DOHH2 (cell line): ENCODE measurements at regions not wholly inside any gene's neighbourhood (a gene's known extent, or its start where the extent isn't known, plus 50 kb on each side); places are given as distances from the start of the nearest gene placed in this dataset.

Source experiments
- H3F3A ChIP-seq: fragments of 200-600 bp; sonication (generic), shearing (Covaris generic); 2 replicates; pipeline ENCODE4 v1.6.0; 2016; ENCODE audit warnings: antibody characterized with exemption, mild to moderate bottlenecking; ENCODE audit not compliant: control insufficient read depth, insufficient read depth
- H3K27ac ChIP-seq: fragments of 200-600 bp; sonication (generic); 2 replicates; pipeline ENCODE4 v1.5.1; 2014; ENCODE audit warnings: low read depth, mild to moderate bottlenecking, low read length, moderate library complexity
- H3K27me3 ChIP-seq: fragments of 200-600 bp; sonication (generic); 2 replicates; pipeline ENCODE4 v1.6.1; 2014; ENCODE audit warnings: mild to moderate bottlenecking, low read length, mixed read lengths; ENCODE audit not compliant: control insufficient read depth
- H3K36me3 ChIP-seq: fragments of 200-600 bp; sonication (generic); 2 replicates; pipeline ENCODE4 v1.6.1; 2014; ENCODE audit warnings: mild to moderate bottlenecking, low read length, moderate library complexity, mixed read lengths; ENCODE audit not compliant: control insufficient read depth
- H3K4me1 ChIP-seq: fragments of 200-600 bp; sonication (generic); 2 replicates; pipeline ENCODE4 v1.6.1; 2014; ENCODE audit warnings: mild to moderate bottlenecking, low read length, mixed read lengths; ENCODE audit not compliant: control insufficient read depth
- H3K4me2 ChIP-seq: fragments of 200-600 bp; sonication (generic); 2 replicates; pipeline ENCODE4 v1.6.0; 2014; ENCODE audit warnings: mild to moderate bottlenecking, low read length, moderate library complexity
- H3K4me3 ChIP-seq: fragments of 200-600 bp; sonication (generic); 2 replicates; pipeline ENCODE4 v1.5.1; 2014; ENCODE audit warnings: mild to moderate bottlenecking, low read length, mixed read lengths
- H3K79me2 ChIP-seq: fragments of 200-600 bp; sonication (generic); 2 replicates; pipeline ENCODE4 v1.6.1; 2014; ENCODE audit warnings: mild to moderate bottlenecking, low read length, mixed read lengths; ENCODE audit not compliant: control insufficient read depth
- H3K9me2 ChIP-seq: fragments of 200-600 bp; sonication (generic); replicated peaks from 2 replicates; pipeline ENCODE4 v1.6.1; 2014; ENCODE audit warnings: mild to moderate bottlenecking, low read length, mixed read lengths; ENCODE audit not compliant: control insufficient read depth
- H3K9me3 ChIP-seq: fragments of 200-600 bp; sonication (generic); 2 replicates; pipeline ENCODE4 v1.6.1; 2014; ENCODE audit warnings: antibody characterized with exemption, low read length, mixed read lengths; ENCODE audit not compliant: control insufficient read depth, insufficient read depth
- H4K20me1 ChIP-seq: fragments of 200-600 bp; sonication (generic); 2 replicates; pipeline ENCODE4 v1.6.0; 2014; ENCODE audit warnings: low read depth, mild to moderate bottlenecking, antibody characterized with exemption, low read length, moderate library complexity; ENCODE audit not compliant: control insufficient read depth, insufficient read depth
- EZH2phosphoT487 ChIP-seq: fragments of 200-600 bp; sonication (generic); IDR thresholded peaks from 2 replicates; pipeline ENCODE4 v1.6.1; 2017; ENCODE audit warnings: borderline replicate concordance, mild to moderate bottlenecking, antibody characterized with exemption, low read length, moderate library complexity, mixed read lengths
- TF ChIP-seq, protein P1 (sequence below): fragments of 200-600 bp; sonication (generic); IDR thresholded peaks from one replicate; pipeline ENCODE4 v1.5.1; 2014; ENCODE audit warnings: antibody characterized with exemption, mild to moderate bottlenecking, low read depth, low read length; ENCODE audit not compliant: poor library complexity, severe bottlenecking

DNA sequence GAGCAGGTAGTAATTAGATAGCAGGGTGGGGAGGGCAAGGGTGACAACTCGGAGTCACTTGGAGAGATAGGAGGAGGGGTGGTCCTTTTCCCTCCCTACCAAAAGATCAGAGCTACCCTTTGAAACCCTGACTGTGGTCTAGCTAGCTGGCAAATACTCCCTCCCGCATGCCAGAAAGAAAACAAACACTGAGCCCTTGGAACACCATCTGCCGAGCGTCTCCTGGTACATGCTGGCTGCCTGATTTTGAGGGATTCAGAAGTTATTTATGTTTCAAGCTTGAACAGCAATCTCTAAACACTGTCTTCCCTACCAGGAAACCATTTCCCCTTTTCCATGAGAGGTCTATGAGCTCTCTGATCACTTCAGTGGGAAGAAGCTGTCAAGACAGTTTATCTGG, 291.6 kb upstream of the CFAP20DC start:
- Histone ChIP-seq H3K79me2 (no peaks in the 10 kb centered on the region), H4K20me1 (no peaks in the 10 kb centered on the region), H3K4me1 (peaks cover 8% of the 10 kb centered on the region), H3K4me3 (no peak overlapping the region), H3K9me2 (no peaks in the 10 kb centered on the region), H3K27ac (no peak overlapping the region), H3K36me3 (no peaks in the 10 kb centered on the region), H3K27me3 (no peaks in the 10 kb centered on the region), H3K9me3 (no peaks in the 10 kb centered on the region), H3K4me2 (no peak overlapping the region), H3F3A (no peaks in the 10 kb centered on the region)
- TF ChIP-seq, protein P1, sequence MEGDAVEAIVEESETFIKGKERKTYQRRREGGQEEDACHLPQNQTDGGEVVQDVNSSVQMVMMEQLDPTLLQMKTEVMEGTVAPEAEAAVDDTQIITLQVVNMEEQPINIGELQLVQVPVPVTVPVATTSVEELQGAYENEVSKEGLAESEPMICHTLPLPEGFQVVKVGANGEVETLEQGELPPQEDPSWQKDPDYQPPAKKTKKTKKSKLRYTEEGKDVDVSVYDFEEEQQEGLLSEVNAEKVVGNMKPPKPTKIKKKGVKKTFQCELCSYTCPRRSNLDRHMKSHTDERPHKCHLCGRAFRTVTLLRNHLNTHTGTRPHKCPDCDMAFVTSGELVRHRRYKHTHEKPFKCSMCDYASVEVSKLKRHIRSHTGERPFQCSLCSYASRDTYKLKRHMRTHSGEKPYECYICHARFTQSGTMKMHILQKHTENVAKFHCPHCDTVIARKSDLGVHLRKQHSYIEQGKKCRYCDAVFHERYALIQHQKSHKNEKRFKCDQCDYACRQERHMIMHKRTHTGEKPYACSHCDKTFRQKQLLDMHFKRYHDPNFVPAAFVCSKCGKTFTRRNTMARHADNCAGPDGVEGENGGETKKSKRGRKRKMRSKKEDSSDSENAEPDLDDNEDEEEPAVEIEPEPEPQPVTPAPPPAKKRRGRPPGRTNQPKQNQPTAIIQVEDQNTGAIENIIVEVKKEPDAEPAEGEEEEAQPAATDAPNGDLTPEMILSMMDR: no peak
- no peak for TF ChIP-seq EZH2phosphoT487

DNA sequence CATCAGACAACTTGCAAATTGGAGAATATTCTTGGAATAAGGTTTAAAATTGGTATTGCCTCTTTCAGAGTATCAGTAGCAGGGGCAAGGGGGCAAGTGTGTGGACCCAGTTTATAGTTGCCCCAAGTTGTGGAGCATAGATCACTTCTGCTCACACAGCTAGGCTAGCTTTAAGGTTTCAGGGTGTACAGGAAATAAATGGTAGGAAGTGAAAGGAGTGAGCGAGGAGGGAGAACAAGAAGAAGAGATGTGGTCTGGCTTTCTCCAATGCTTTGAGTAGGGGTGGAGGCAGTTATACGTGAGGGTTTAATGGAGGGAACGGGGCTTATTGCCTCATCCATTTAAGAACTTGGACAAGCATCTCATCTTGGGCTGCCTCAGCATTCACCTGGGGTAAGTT, 290.0 kb upstream of the CFAP20DC start:
- Histone ChIP-seq H3K4me1 (peaks cover 8% of the 10 kb centered on the region), H3K27ac (no peak overlapping the region), H3K9me2 (no peaks in the 10 kb centered on the region), H3K27me3 (no peaks in the 10 kb centered on the region), H3K4me3 (no peak overlapping the region), H3F3A (no peaks in the 10 kb centered on the region), H4K20me1 (no peaks in the 10 kb centered on the region), H3K9me3 (no peaks in the 10 kb centered on the region), H3K36me3 (no peaks in the 10 kb centered on the region), H3K4me2 (no peak overlapping the region), H3K79me2 (no peaks in the 10 kb centered on the region)
- TF ChIP-seq, protein P1: no peak
- TF ChIP-seq EZH2phosphoT487: no peak

DNA sequence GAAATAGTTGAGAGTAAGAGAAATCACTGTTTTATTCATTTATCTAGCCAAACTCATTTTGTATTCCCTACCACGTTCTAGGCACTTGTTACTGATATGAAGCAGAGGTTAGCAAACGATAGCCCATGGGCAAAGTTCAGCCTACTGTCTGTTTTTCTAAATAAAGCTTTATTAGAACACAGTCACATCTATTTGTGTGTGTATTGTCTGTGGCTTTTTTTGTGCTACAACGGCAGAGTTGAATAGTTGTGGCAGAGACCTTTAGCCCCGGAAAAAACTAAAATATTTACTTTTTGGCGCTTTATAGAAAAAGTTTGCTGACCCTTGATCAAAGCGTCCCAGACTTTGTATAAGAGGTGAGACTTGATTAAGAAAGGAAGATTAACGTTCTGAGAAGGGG, 289.1 kb upstream of the CFAP20DC start:
- H3K9me2 ChIP-seq: no peaks in the 10 kb centered on the region
- H4K20me1 ChIP-seq: no peaks in the 10 kb centered on the region
- no peak overlapping the region for H3K4me2 ChIP-seq
- no peak overlapping the region for H3K4me3 ChIP-seq
- H3K27me3 ChIP-seq: no peaks in the 10 kb centered on the region
- no peaks in the 10 kb centered on the region for H3K79me2 ChIP-seq
- TF ChIP-seq, protein P1: no peak
- no peak for TF ChIP-seq EZH2phosphoT487
- no peak overlapping the region for H3K27ac ChIP-seq
- H3K36me3 ChIP-seq: no peaks in the 10 kb centered on the region
- no peaks in the 10 kb centered on the region for H3K9me3 ChIP-seq
- H3F3A ChIP-seq: no peaks in the 10 kb centered on the region
- peaks cover 8% of the 10 kb centered on the region for H3K4me1 ChIP-seq

DNA sequence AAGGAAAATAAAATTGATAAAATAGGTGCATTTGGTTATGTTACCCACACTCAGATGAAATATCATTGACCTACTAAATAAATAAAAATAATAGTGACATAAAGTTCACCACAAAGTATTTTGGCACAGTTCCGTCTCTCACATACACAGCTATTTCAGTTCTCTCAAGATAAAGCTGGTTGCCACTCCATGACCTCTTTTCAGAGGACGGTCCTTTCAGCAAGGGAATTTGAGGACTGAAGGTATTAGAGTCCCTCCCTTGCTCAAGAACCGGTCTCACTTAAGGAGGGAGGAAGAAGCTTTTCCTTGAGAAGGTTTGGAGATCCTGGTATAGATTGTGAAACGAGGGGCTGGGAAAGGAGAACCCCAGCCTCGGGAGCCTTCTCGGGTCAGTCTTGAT, 285.5 kb upstream of the CFAP20DC start:
- Histone ChIP-seq H3K36me3 (no peaks in the 10 kb centered on the region), H3F3A (no peaks in the 10 kb centered on the region), H3K4me3 (no peak overlapping the region), H3K27ac (no peak overlapping the region), H3K27me3 (no peaks in the 10 kb centered on the region), H3K79me2 (no peaks in the 10 kb centered on the region), H3K9me3 (no peaks in the 10 kb centered on the region), H3K4me2 (no peak overlapping the region), H3K9me2 (no peaks in the 10 kb centered on the region), H3K4me1 (peaks cover 7% of the 10 kb centered on the region), H4K20me1 (no peaks in the 10 kb centered on the region)
- TF ChIP-seq, protein P1: no peak
- TF ChIP-seq EZH2phosphoT487: no peak
